Prostate gland (tissue), 2 donors: ENCODE measurements at regions not wholly inside any gene's neighbourhood (a gene's known extent, or its start where the extent isn't known, plus 50 kb on each side); places are given as distances from the start of the nearest gene placed in this dataset.

ENCODE experiments used
- POLR2A ChIP-seq: fragments of 450-650 bp; IDR thresholded peaks from one replicate; pipeline ENCODE4 v1.6.1; 2016; ENCODE audit warnings: antibody characterized with exemption, mild to moderate bottlenecking
- POLR2AphosphoS5 ChIP-seq: sonication (generic); formaldehyde crosslinking; IDR thresholded peaks from one replicate; pipeline ENCODE4 v1.6.1; 2017; ENCODE audit warnings: antibody characterized with exemption
- TF ChIP-seq, protein P1 (sequence below), 4 experiments: fragments of 200-600 bp in 2 of 4; fragments of 450-650 bp in 2 of 4; sonication (generic) in 2 of 4; IDR thresholded peaks; 1 replicate in 3 of 4; 2 replicates in 1 of 4; pipeline ENCODE4 v1.5.1; 2016 to 2019; ENCODE audit warnings: antibody characterized with exemption in 4 of 4, mild to moderate bottlenecking in 2 of 4, moderate library complexity in 2 of 4

DNA sequence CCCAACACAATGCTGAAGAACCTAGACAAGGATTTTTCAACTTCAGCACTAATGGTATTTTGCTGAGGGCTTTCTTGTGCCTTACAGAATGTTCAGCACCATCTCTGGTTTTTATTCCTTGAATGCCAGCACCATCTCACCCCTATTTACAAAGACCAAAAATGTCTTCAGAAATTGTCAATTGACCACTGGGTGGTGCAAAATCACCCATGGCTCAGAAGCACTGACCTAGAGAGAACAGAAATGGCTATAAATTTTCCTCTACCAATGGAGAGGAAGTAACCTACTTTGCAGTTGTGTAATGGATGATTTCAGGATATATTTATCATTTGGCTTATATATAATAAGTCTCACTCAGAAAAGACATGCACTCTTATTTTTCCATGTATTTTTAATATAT lies 431.0 kb upstream of the IRAK1BP1 start:
- TF ChIP-seq, protein P1, sequence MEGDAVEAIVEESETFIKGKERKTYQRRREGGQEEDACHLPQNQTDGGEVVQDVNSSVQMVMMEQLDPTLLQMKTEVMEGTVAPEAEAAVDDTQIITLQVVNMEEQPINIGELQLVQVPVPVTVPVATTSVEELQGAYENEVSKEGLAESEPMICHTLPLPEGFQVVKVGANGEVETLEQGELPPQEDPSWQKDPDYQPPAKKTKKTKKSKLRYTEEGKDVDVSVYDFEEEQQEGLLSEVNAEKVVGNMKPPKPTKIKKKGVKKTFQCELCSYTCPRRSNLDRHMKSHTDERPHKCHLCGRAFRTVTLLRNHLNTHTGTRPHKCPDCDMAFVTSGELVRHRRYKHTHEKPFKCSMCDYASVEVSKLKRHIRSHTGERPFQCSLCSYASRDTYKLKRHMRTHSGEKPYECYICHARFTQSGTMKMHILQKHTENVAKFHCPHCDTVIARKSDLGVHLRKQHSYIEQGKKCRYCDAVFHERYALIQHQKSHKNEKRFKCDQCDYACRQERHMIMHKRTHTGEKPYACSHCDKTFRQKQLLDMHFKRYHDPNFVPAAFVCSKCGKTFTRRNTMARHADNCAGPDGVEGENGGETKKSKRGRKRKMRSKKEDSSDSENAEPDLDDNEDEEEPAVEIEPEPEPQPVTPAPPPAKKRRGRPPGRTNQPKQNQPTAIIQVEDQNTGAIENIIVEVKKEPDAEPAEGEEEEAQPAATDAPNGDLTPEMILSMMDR (IDR thresholded peaks at IDR 0.05): no peak
- no peak for TF ChIP-seq POLR2AphosphoS5
- no peak for TF ChIP-seq POLR2A
